ENCODE measurements at regions not wholly inside any gene's neighbourhood (a gene's known extent, or its start where the extent isn't known, plus 50 kb on each side); places are given as distances from the start of the nearest gene placed in this dataset.

DNA sequence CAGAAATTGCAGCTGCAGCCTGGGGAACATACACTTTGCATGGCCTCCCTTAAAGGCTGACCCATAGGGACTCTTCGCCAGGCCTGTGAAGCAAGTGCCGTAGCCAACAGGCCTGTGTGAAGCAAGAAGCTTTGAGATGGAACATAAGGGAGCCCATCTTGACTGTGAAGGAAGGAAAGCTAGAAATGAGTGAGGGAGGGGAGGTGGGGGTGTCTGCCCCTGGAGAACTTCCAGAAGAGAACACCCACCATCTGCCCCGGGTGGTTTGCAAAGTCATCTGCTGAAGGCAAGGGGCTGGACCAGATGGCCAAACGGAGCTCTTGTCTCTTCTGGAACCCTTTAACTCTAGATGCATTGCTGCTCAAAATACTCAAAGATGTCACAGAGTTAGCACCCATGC is 103.3 kb upstream of the GRIK3 start:
- TF ChIP-seq, protein P1, sequence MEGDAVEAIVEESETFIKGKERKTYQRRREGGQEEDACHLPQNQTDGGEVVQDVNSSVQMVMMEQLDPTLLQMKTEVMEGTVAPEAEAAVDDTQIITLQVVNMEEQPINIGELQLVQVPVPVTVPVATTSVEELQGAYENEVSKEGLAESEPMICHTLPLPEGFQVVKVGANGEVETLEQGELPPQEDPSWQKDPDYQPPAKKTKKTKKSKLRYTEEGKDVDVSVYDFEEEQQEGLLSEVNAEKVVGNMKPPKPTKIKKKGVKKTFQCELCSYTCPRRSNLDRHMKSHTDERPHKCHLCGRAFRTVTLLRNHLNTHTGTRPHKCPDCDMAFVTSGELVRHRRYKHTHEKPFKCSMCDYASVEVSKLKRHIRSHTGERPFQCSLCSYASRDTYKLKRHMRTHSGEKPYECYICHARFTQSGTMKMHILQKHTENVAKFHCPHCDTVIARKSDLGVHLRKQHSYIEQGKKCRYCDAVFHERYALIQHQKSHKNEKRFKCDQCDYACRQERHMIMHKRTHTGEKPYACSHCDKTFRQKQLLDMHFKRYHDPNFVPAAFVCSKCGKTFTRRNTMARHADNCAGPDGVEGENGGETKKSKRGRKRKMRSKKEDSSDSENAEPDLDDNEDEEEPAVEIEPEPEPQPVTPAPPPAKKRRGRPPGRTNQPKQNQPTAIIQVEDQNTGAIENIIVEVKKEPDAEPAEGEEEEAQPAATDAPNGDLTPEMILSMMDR (IDR thresholded peaks at IDR 0.05; ENCODE audit: low read depth, low read length): no peak

DNA sequence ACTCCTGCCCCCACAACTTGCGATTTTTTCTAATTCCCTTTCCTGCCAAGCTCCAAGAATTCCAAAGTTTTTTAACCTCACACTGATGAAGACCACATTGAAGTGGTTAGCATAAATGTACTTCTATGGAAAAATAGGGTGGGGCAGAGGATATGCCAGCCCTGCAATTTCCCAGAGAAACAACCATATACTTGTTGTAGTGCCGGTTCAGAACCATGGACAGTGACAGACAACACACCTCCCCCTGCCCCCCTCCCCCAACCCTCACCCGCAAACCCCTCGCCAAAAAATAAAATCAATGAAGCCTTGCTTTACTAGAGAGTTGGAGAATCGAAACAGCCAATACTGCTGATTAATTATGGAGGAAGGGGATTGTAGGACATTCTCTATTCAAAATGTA is 109.5 kb upstream of the GRIK3 start:
- Histone ChIP-seq H3K9me3 (no peaks in the 10 kb centered on the region), H3K4me1 (peaks cover under 1% of the 10 kb centered on the region; the same call in 1 of the 2 replicates), H3K27me3 (no peaks in the 10 kb centered on the region), H3K36me3 (no peaks in the 10 kb centered on the region), H3K4me3 (ENCODE audit: low read depth, low read length) (no peak overlapping the region)
- no peak for DNase-seq
- TF ChIP-seq, protein P1 (IDR thresholded peaks at IDR 0.05; ENCODE audit: low read depth, low read length): no peak

More for the DNA sequence above, 103.3 kb upstream of the GRIK3 start:
- no peaks in the 10 kb centered on the region for H3K9me3 ChIP-seq
- no peaks in the 10 kb centered on the region for H3K36me3 ChIP-seq
- no peaks in the 10 kb centered on the region for H3K4me1 ChIP-seq
- no peak for DNase-seq
- no peak overlapping the region for H3K4me3 ChIP-seq (ENCODE audit: low read depth, low read length)
- no peaks in the 10 kb centered on the region for H3K27me3 ChIP-seq

DNA sequence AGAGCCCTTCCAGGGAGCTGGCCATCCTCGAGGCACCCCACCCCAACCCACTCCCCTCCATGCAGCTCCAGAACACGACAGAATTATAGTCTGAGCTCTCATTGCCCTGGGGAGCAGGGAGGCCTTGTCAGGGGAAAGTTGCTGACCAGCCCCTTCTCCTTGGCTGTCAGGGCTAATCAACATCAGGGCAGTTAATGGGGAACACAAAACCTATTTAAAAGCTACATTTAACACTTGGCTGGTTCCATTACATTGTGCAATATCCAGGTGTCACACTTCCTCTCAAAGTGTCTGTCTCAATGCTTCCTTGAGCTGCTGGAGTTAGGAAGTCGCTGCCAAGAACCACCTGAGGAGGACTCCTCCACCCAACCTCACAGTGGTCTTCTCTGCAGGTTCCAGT is 111.8 kb upstream of the GRIK3 start:
- peaks cover 10% of the 10 kb centered on the region for H3K4me1 ChIP-seq
- TF ChIP-seq, protein P1 (IDR thresholded peaks at IDR 0.05; ENCODE audit: low read depth, low read length): no peak
- no peaks in the 10 kb centered on the region for H3K27me3 ChIP-seq
- no peaks in the 10 kb centered on the region for H3K36me3 ChIP-seq
- no peak overlapping the region for H3K4me3 ChIP-seq (ENCODE audit: low read depth, low read length)
- H3K9me3 ChIP-seq: no peaks in the 10 kb centered on the region
- no peak for DNase-seq

DNA sequence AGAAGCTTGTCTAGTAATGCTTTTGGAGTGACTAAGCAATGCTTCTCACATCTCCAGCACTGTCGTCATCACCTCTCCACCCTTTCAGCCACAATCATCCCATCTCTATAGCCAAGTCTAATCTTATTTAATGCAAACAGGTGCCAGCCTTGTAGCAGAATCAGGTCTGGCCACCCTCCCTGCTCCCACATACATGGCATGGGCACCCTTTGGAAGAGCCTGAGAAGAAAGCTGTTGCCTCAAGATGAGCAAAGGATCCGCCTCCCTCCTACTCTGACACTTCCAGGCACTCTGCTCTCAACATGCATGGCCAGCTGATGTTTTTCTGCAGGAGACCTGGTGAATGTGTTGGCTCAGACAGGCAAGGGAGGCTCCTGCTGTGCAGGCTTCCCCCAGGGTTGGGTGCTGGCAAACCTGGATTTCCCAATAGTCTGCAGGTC is 113.1 kb upstream of the GRIK3 start:
- H3K9me3 ChIP-seq: no peaks in the 10 kb centered on the region
- TF ChIP-seq, protein P1 (IDR thresholded peaks at IDR 0.05; ENCODE audit: low read depth, low read length): no peak
- no peak overlapping the region for H3K4me3 ChIP-seq (ENCODE audit: low read depth, low read length)
- no peaks in the 10 kb centered on the region for H3K36me3 ChIP-seq
- DNase-seq: no peak
- H3K4me1 ChIP-seq: peaks cover 10% of the 10 kb centered on the region
- H3K27me3 ChIP-seq: no peaks in the 10 kb centered on the region

DNA sequence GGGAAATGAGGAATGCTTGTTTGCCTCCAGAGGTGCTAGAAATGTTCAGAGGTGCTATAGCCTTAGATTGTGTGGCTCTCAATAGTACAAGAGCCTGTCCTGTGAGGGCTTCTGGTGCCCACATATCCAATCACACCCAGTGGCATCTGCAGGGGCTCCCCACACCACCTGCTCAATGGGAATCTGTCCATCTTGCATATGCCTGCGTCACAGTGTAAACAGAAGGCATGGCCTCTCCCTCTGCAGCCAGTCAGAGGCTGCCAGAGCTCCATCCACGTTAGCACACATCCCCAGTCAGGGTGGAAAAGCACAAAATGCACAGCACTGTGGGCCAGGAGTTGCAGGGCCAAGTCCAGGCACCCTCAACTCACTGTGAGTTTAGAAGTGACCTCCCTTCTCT is 113.6 kb upstream of the GRIK3 start:
- DNase-seq: no peak
- peaks cover 10% of the 10 kb centered on the region for H3K4me1 ChIP-seq
- no peak overlapping the region for H3K4me3 ChIP-seq (ENCODE audit: low read depth, low read length)
- H3K9me3 ChIP-seq: no peaks in the 10 kb centered on the region
- H3K27me3 ChIP-seq: no peaks in the 10 kb centered on the region
- no peaks in the 10 kb centered on the region for H3K36me3 ChIP-seq
- TF ChIP-seq, protein P1 (IDR thresholded peaks at IDR 0.05; ENCODE audit: low read depth, low read length): no peak

DNA sequence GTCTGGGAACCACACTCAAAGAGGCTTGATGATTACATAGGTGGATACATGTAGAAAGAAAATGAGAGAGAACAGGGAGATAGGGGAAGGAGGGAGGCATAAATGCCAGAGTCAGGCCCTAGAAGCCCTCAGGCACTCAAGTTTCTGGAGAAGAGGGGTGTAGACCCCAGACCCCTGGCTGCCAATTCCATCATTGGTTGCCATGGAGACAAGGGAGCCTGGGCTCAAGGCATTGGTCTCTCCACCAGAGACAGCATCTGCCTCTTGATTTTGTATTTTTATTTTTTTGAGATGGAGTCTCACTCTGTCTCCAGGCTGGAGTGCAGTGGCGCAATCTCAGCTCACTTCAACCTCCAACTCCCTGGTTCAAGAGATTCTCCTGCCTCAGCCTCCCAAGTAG is 114.3 kb upstream of the GRIK3 start:
- Histone ChIP-seq H3K9me3 (no peaks in the 10 kb centered on the region), H3K4me3 (ENCODE audit: low read depth, low read length) (no peak overlapping the region), H3K27me3 (no peaks in the 10 kb centered on the region), H3K4me1 (peaks cover 10% of the 10 kb centered on the region), H3K36me3 (no peaks in the 10 kb centered on the region)
- DNase-seq: no peak
- TF ChIP-seq, protein P1 (IDR thresholded peaks at IDR 0.05; ENCODE audit: low read depth, low read length): no peak
